Lower leg skin (tissue), 3 donors: ENCODE measurements at regions not wholly inside any gene's neighbourhood (a gene's known extent, or its start where the extent isn't known, plus 50 kb on each side); places are given as distances from the start of the nearest gene placed in this dataset.

Experiments used
- POLR2A ChIP-seq, 2 donors: fragments of 450-650 bp; IDR thresholded peaks; one replicate each; pipeline ENCODE4 v1.6.1; 2016 to 2017; ENCODE audit warnings: antibody characterized with exemption in 2 of 2, mild to moderate bottlenecking in 1 of 2, moderate library complexity in 1 of 2
- TF ChIP-seq, protein P1 (sequence below), 3 donors: fragments of 450-650 bp; IDR thresholded peaks; one replicate each; pipeline ENCODE4 v1.5.1; 2016; ENCODE audit warnings: antibody characterized with exemption in 3 of 3, mild to moderate bottlenecking in 3 of 3, moderate library complexity in 2 of 3

DNA sequence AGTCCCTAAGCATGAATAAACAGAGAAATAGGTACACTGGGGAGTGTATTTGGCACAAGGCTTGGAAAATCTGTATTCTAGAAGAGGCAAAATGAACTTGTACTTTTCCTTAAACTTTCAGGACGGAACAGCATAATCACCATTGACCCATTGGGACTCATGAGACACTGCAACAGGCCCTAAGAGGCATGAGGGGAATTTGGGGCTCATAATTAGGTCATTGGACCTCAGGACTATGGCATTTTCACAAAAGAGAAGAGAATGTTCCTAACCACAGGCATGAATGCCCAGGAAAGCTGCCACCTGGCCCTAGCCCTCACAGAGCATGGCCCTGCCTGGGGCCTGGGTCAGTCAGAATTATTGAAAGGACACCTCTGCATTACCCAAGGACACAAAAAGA is 67.9 kb upstream of the PIK3C3 start:
- TF ChIP-seq, protein P1, sequence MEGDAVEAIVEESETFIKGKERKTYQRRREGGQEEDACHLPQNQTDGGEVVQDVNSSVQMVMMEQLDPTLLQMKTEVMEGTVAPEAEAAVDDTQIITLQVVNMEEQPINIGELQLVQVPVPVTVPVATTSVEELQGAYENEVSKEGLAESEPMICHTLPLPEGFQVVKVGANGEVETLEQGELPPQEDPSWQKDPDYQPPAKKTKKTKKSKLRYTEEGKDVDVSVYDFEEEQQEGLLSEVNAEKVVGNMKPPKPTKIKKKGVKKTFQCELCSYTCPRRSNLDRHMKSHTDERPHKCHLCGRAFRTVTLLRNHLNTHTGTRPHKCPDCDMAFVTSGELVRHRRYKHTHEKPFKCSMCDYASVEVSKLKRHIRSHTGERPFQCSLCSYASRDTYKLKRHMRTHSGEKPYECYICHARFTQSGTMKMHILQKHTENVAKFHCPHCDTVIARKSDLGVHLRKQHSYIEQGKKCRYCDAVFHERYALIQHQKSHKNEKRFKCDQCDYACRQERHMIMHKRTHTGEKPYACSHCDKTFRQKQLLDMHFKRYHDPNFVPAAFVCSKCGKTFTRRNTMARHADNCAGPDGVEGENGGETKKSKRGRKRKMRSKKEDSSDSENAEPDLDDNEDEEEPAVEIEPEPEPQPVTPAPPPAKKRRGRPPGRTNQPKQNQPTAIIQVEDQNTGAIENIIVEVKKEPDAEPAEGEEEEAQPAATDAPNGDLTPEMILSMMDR (IDR thresholded peaks at IDR 0.05), result no peak
- no peak for TF ChIP-seq POLR2A (IDR thresholded peaks at IDR 0.05)
